ENCODE measurements at regions not wholly inside any gene's neighbourhood (a gene's known extent, or its start where the extent isn't known, plus 50 kb on each side); places are given as distances from the start of the nearest gene placed in this dataset.
"Not testable (repeated sequence)": the region's sequence is repeated elsewhere in the genome, so short reads cannot be mapped to it uniquely, and the experiment has no call there.

DNA sequence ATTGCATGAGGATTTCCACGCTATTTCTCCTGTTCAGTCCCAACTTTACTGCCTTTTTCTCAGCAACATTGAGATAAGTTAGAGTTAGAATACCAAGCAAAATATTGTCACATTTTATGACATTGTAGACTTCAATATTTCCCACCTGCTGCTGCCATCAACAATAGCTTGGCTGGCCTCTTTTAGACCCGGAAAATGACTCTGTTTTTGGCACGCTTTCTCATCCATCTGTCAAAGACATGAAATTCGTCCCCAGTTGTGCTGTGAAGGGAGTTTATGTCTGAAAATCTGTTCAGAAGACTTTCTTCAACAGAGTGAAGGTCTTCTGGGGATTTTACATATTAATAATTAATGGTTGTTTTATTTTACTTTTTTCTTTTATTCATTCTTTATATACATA, 857.3 kb downstream of the FRK start:
- Mint-ChIP-seq H3K9me3 (ENCODE audit: unreplicated experiment) (no peaks in the 10 kb centered on the region), H3K4me3 (ENCODE audit: unreplicated experiment) (no peak overlapping the region), H3K4me1 (ENCODE audit: low read depth, unreplicated experiment) (peaks cover 2% of the 10 kb centered on the region), H3K36me3 (ENCODE audit: unreplicated experiment) (peaks cover 8% of the 10 kb centered on the region), H3K27ac (ENCODE audit: unreplicated experiment) (no peak overlapping the region), H3K27me3 (ENCODE audit: unreplicated experiment) (no peaks in the 10 kb centered on the region)
- TF ChIP-seq, protein P1, sequence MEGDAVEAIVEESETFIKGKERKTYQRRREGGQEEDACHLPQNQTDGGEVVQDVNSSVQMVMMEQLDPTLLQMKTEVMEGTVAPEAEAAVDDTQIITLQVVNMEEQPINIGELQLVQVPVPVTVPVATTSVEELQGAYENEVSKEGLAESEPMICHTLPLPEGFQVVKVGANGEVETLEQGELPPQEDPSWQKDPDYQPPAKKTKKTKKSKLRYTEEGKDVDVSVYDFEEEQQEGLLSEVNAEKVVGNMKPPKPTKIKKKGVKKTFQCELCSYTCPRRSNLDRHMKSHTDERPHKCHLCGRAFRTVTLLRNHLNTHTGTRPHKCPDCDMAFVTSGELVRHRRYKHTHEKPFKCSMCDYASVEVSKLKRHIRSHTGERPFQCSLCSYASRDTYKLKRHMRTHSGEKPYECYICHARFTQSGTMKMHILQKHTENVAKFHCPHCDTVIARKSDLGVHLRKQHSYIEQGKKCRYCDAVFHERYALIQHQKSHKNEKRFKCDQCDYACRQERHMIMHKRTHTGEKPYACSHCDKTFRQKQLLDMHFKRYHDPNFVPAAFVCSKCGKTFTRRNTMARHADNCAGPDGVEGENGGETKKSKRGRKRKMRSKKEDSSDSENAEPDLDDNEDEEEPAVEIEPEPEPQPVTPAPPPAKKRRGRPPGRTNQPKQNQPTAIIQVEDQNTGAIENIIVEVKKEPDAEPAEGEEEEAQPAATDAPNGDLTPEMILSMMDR (IDR thresholded peaks at IDR 0.05; ENCODE audit: partially characterized antibody, unreplicated experiment) = no peak
- DNase-seq = no peak

DNA sequence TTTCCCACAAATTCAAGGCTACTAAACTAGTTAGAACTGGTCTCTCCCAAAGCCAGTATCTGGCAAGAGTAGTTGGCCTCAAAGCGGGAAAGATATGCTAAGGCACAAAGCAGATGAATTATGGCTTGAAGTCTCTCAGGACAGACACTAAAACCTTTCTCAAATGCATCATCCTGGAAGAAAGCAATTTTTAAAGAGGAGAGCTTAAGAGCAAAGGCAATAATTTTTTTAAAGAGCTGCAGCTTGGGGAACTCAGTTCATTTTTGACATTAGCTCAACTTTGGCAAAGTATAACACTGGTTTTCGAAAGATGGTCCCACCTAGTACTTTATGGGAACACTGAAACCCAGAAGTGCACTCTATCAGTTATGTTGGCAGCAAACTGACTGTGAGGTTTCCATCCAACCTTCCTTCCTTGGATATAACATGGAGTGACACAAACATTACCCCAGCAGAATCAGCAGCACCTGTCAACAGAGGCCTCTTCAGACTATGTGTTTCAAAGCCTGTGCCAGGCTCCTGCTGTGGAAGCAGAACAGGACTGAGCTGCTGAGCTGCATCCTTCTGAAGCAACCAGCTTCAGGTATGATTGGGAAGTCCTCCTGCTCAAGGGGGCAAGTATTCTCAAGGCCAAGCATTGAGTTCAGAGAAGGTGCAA, 852.3 kb upstream of the HS3ST5 start:
- no peaks in the 10 kb centered on the region for H3K27me3 Mint-ChIP-seq (ENCODE audit: unreplicated experiment)
- no peaks in the 10 kb centered on the region for H3K9me3 Mint-ChIP-seq (ENCODE audit: unreplicated experiment)
- H3K27ac Mint-ChIP-seq (ENCODE audit: unreplicated experiment) = no peak overlapping the region
- peaks cover 8% of the 10 kb centered on the region for H3K36me3 Mint-ChIP-seq (ENCODE audit: unreplicated experiment)
- H3K4me1 Mint-ChIP-seq (ENCODE audit: low read depth, unreplicated experiment) = no peaks in the 10 kb centered on the region
- H3K4me3 Mint-ChIP-seq (ENCODE audit: unreplicated experiment) = no peak overlapping the region
- TF ChIP-seq, protein P1 (IDR thresholded peaks at IDR 0.05; ENCODE audit: partially characterized antibody, unreplicated experiment) = no peak
- no peak for DNase-seq

DNA sequence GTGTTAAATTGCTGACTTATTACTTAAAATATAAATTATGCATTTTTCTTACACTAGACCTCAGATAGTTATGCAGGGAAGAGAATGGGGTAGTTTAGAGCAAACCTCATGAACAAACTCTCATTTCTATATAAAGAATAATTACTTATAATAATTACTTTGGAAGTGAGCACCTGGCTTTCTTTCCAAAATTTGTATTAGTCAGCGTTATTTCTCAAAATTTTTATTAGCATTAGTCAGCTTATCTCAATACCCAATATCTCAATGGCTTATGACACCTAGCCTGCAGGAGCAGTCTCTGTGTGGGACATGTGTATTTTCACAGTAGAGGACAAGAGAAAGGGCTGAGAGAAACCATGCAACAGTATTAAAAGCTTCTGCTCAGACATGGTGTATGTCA, 849.2 kb upstream of the HS3ST5 start:
- Mint-ChIP-seq H3K9me3 (ENCODE audit: unreplicated experiment) (no peaks in the 10 kb centered on the region), H3K4me3 (ENCODE audit: unreplicated experiment) (no peak overlapping the region), H3K4me1 (ENCODE audit: low read depth, unreplicated experiment) (no peaks in the 10 kb centered on the region), H3K27me3 (ENCODE audit: unreplicated experiment) (no peaks in the 10 kb centered on the region), H3K36me3 (ENCODE audit: unreplicated experiment) (no peaks in the 10 kb centered on the region), H3K27ac (ENCODE audit: unreplicated experiment) (no peak overlapping the region)
- TF ChIP-seq, protein P1 (IDR thresholded peaks at IDR 0.05; ENCODE audit: partially characterized antibody, unreplicated experiment) = no peak
- DNase-seq = no peak

DNA sequence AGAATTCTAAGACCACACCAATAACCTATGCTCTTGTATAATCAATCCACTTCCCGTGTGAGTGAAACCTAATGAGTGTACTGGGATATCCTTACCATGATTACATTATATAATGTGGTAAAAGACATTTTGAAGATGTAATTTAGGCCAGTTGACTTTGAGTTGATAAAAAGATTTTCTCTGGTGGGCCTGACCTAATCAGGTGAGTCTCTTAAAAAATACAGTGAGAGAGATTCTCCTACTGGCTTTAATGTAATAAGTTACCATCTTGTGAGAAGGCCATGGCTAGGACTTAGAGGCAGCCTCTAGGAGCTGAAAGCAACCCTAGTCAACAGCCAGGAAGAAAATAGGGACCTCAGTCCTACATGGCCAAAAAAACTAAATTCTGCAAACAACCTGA, 847.7 kb upstream of the HS3ST5 start:
- Mint-ChIP-seq H3K36me3 (ENCODE audit: unreplicated experiment) (no peaks in the 10 kb centered on the region), H3K27ac (ENCODE audit: unreplicated experiment) (no peak overlapping the region), H3K27me3 (ENCODE audit: unreplicated experiment) (no peaks in the 10 kb centered on the region), H3K9me3 (ENCODE audit: unreplicated experiment) (no peaks in the 10 kb centered on the region), H3K4me1 (ENCODE audit: low read depth, unreplicated experiment) (no peaks in the 10 kb centered on the region), H3K4me3 (ENCODE audit: unreplicated experiment) (no peak overlapping the region)
- TF ChIP-seq, protein P1 (IDR thresholded peaks at IDR 0.05; ENCODE audit: partially characterized antibody, unreplicated experiment) = no peak
- DNase-seq = no peak

DNA sequence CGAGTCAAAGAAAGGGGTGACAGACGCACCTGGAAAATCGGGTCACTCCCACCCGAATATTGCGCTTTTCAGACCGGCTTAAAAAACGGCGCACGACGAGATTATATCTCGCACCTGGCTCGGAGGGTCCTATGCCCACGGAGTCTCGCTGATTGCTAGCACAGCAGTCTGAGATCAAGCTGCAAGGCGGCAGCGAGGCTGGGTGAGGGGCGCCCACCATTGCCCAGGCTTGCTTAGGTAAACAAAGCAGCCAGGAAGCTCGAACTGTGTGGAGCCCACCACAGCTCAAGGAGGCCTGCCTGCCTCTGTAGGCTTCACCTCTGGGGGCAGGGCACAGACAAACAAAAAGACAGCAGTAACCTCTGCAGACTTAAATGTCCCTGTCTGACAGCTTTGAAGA, 832.6 kb upstream of the HS3ST5 start:
- H3K27ac Mint-ChIP-seq (ENCODE audit: unreplicated experiment) = not testable (repeated sequence)

DNA sequence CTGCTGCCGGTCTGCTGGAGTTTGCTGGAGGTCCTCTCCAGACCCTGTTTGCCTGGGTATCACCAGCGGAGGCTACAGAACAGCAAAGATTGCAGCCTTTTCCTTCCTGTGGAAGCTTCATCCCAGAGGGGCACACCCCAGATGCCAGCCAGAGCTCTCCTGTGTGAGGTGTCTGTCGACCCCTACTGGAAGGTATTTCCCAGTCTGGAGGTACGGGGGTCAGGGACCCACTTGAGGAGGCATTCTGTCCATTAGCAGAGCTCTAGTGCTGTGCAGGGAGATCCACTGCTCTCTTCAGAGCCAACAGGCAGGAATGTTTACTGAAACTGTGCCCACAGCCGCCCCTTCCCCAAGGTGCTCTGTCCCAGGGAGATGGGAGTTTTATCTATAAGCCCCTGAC, 823.1 kb upstream of the HS3ST5 start:
- not testable (repeated sequence) for DNase-seq; H3K9me3 Mint-ChIP-seq (ENCODE audit: unreplicated experiment); H3K4me1 Mint-ChIP-seq (ENCODE audit: low read depth, unreplicated experiment); H3K36me3 Mint-ChIP-seq (ENCODE audit: unreplicated experiment); H3K4me3 Mint-ChIP-seq (ENCODE audit: unreplicated experiment); H3K27me3 Mint-ChIP-seq (ENCODE audit: unreplicated experiment); H3K27ac Mint-ChIP-seq (ENCODE audit: unreplicated experiment)

More for the DNA sequence above, 832.6 kb upstream of the HS3ST5 start:
- H3K36me3 Mint-ChIP-seq (ENCODE audit: unreplicated experiment); H3K4me1 Mint-ChIP-seq (ENCODE audit: low read depth, unreplicated experiment); DNase-seq; H3K4me3 Mint-ChIP-seq (ENCODE audit: unreplicated experiment); H3K27me3 Mint-ChIP-seq (ENCODE audit: unreplicated experiment); H3K9me3 Mint-ChIP-seq (ENCODE audit: unreplicated experiment): not testable (repeated sequence)
